ENCODE measurements at regions not wholly inside any gene's neighbourhood (a gene's known extent, or its start where the extent isn't known, plus 50 kb on each side); places are given as distances from the start of the nearest gene placed in this dataset.
A peak's percentile ranks its signal among the peaks of the same experiment; 100 is the strongest.

GRCh38 chr21:27513016-27513415, 546.1 kb upstream of the ADAMTS5 start:
- Mint-ChIP-seq H3K27ac (ENCODE audit: unreplicated experiment) (peak overlapping the region; percentile 63), H3K4me3 (ENCODE audit: unreplicated experiment) (no peak overlapping the region), H3K4me1 (ENCODE audit: low read depth, unreplicated experiment) (peaks cover 13% of the 10 kb centered on the region), H3K27me3 (ENCODE audit: unreplicated experiment) (no peaks in the 10 kb centered on the region), H3K9me3 (ENCODE audit: unreplicated experiment) (peaks cover 6% of the 10 kb centered on the region), H3K36me3 (ENCODE audit: unreplicated experiment) (no peaks in the 10 kb centered on the region)
- DNase-seq, result no peak
- TF ChIP-seq, protein P1, sequence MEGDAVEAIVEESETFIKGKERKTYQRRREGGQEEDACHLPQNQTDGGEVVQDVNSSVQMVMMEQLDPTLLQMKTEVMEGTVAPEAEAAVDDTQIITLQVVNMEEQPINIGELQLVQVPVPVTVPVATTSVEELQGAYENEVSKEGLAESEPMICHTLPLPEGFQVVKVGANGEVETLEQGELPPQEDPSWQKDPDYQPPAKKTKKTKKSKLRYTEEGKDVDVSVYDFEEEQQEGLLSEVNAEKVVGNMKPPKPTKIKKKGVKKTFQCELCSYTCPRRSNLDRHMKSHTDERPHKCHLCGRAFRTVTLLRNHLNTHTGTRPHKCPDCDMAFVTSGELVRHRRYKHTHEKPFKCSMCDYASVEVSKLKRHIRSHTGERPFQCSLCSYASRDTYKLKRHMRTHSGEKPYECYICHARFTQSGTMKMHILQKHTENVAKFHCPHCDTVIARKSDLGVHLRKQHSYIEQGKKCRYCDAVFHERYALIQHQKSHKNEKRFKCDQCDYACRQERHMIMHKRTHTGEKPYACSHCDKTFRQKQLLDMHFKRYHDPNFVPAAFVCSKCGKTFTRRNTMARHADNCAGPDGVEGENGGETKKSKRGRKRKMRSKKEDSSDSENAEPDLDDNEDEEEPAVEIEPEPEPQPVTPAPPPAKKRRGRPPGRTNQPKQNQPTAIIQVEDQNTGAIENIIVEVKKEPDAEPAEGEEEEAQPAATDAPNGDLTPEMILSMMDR (IDR thresholded peaks at IDR 0.05; ENCODE audit: partially characterized antibody, unreplicated experiment), result no peak

DNA sequence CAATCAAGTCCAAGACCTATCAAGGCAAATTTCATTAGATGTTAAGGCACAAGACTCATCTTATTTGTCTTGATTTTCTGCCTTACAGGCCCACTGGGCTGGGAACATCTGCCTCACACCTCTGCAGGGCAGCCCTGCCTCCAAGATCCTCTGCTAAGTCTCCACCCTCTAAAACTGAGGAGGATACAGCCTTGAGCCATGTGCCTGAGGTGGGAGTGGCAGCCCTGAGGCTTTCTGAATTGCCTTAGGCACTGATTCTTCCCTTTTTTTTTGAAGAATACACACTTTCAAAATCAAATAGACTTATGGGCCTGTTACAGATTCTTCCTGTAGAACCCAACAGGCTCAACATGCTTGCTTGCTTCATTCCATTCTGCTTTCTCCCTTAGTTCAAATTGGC, 544.3 kb upstream of the ADAMTS5 start:
- H3K9me3 Mint-ChIP-seq (ENCODE audit: unreplicated experiment), result peaks cover 2% of the 10 kb centered on the region
- no peak overlapping the region for H3K27ac Mint-ChIP-seq (ENCODE audit: unreplicated experiment)
- no peak for DNase-seq
- H3K36me3 Mint-ChIP-seq (ENCODE audit: unreplicated experiment), result no peaks in the 10 kb centered on the region
- TF ChIP-seq, protein P1 (IDR thresholded peaks at IDR 0.05; ENCODE audit: partially characterized antibody, unreplicated experiment), result no peak
- peaks cover 13% of the 10 kb centered on the region for H3K4me1 Mint-ChIP-seq (ENCODE audit: low read depth, unreplicated experiment)
- H3K27me3 Mint-ChIP-seq (ENCODE audit: unreplicated experiment), result no peaks in the 10 kb centered on the region
- no peak overlapping the region for H3K4me3 Mint-ChIP-seq (ENCODE audit: unreplicated experiment)

GRCh38 chr21:27507695-27508094, 540.8 kb upstream of the ADAMTS5 start:
- Mint-ChIP-seq H3K9me3 (ENCODE audit: unreplicated experiment) (peaks cover 1% of the 10 kb centered on the region), H3K27me3 (ENCODE audit: unreplicated experiment) (no peaks in the 10 kb centered on the region), H3K4me1 (ENCODE audit: low read depth, unreplicated experiment) (peaks cover 5% of the 10 kb centered on the region), H3K36me3 (ENCODE audit: unreplicated experiment) (no peaks in the 10 kb centered on the region), H3K27ac (ENCODE audit: unreplicated experiment) (no peak overlapping the region), H3K4me3 (ENCODE audit: unreplicated experiment) (no peak overlapping the region)
- TF ChIP-seq, protein P1 (IDR thresholded peaks at IDR 0.05; ENCODE audit: partially characterized antibody, unreplicated experiment), result no peak
- no peak for DNase-seq

DNA sequence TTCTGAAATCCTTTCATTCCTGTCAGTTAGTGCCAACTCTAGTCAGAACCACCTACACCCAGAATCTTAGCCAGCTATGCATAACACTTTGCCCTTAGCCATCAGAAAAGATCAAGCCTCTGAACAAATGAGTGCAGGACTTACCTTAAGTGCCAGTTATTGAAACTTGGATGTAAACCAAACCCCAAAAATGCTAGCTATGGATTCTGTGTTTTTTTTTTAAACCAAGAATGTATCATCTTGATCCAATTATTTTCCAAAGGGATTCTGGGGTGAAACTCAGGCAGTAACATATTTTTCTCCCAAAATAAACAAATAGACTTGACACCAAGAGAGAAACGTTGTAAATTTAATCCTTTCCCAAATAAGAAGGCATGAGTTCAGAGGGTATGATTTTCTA, 538.6 kb upstream of the ADAMTS5 start:
- TF ChIP-seq, protein P1 (IDR thresholded peaks at IDR 0.05; ENCODE audit: partially characterized antibody, unreplicated experiment), result no peak
- DNase-seq, result no peak
- no peak overlapping the region for H3K4me3 Mint-ChIP-seq (ENCODE audit: unreplicated experiment)
- H3K27me3 Mint-ChIP-seq (ENCODE audit: unreplicated experiment), result no peaks in the 10 kb centered on the region
- H3K4me1 Mint-ChIP-seq (ENCODE audit: low read depth, unreplicated experiment), result no peaks in the 10 kb centered on the region
- no peak overlapping the region for H3K27ac Mint-ChIP-seq (ENCODE audit: unreplicated experiment)
- H3K9me3 Mint-ChIP-seq (ENCODE audit: unreplicated experiment), result no peaks in the 10 kb centered on the region
- H3K36me3 Mint-ChIP-seq (ENCODE audit: unreplicated experiment), result no peaks in the 10 kb centered on the region

DNA sequence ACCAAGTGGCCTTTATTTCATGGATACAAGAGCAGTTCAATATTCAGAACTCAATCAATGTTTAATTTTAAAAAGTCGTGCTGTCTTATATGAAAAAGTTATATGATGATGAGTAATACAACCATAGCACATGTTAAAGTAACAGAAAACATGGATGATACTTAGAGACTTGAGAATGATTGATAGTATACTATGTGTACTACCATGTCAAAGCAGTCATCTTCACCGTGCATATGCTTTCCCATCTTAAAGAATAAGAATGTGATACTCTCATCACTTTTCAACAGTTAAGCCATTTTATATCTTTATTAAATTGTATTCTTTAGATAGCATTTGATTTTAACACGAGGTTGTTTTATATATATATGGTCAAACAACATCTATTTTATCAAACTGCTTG, 535.9 kb upstream of the ADAMTS5 start:
- Mint-ChIP-seq H3K27ac (ENCODE audit: unreplicated experiment) (no peak overlapping the region), H3K27me3 (ENCODE audit: unreplicated experiment) (peaks cover 2% of the 10 kb centered on the region), H3K9me3 (ENCODE audit: unreplicated experiment) (no peaks in the 10 kb centered on the region), H3K4me3 (ENCODE audit: unreplicated experiment) (no peak overlapping the region), H3K4me1 (ENCODE audit: low read depth, unreplicated experiment) (no peaks in the 10 kb centered on the region), H3K36me3 (ENCODE audit: unreplicated experiment) (no peaks in the 10 kb centered on the region)
- TF ChIP-seq, protein P1 (IDR thresholded peaks at IDR 0.05; ENCODE audit: partially characterized antibody, unreplicated experiment), result no peak
- DNase-seq, result no peak
